HG02642 (cell line): ENCODE measurements at regions not wholly inside any gene's neighbourhood (a gene's known extent, or its start where the extent isn't known, plus 50 kb on each side); places are given as distances from the start of the nearest gene placed in this dataset.
"Not testable (repeated sequence)": the region's sequence is repeated elsewhere in the genome, so short reads cannot be mapped to it uniquely, and the experiment has no call there.

Experiments
- ATAC-seq: cut with Tn5 transposase; IDR thresholded peaks from one replicate; pipeline ENCODE4 v1.9.1; 2021; ENCODE audit warnings: mild to moderate bottlenecking; ENCODE audit not compliant: unreplicated experiment, poor library complexity

- no peak for ATAC-seq
These were observed 481.9 kb downstream of the TBC1D32 start for GRCh38 chr6:120852293-120852849.

GRCh38 chr6:120826253-120826652, 508.0 kb downstream of the TBC1D32 start:
- ATAC-seq: no peak

- no peak for ATAC-seq
These were observed 517.5 kb downstream of the TBC1D32 start for GRCh38 chr6:120816794-120817193.

- no peak for ATAC-seq
These were observed 529.0 kb downstream of the TBC1D32 start for GRCh38 chr6:120805276-120805675.

- ATAC-seq: no peak
These were observed 529.7 kb downstream of the TBC1D32 start for GRCh38 chr6:120804612-120805011.

- no peak for ATAC-seq
These were observed 547.6 kb downstream of the TBC1D32 start for GRCh38 chr6:120786682-120787081.

GRCh38 chr6:120786256-120786655, 548.0 kb downstream of the TBC1D32 start:
- ATAC-seq: no peak

GRCh38 chr6:120785459-120786086, 548.7 kb downstream of the TBC1D32 start:
- ATAC-seq: no peak

GRCh38 chr6:120779441-120779840, 554.8 kb downstream of the TBC1D32 start:
- no peak for ATAC-seq

- no peak for ATAC-seq
These were observed 558.6 kb downstream of the TBC1D32 start for GRCh38 chr6:120775698-120776097.

GRCh38 chr6:120774275-120774674, 560.0 kb downstream of the TBC1D32 start:
- no peak for ATAC-seq

GRCh38 chr6:120771019-120771418, 563.3 kb downstream of the TBC1D32 start:
- no peak for ATAC-seq

GRCh38 chr6:120764312-120764711, 570.0 kb downstream of the TBC1D32 start:
- ATAC-seq: no peak

- ATAC-seq: no peak
These were observed 574.7 kb downstream of the TBC1D32 start for GRCh38 chr6:120759570-120759969.

- ATAC-seq: not testable (repeated sequence)
These were observed 585.7 kb downstream of the TBC1D32 start for GRCh38 chr6:120748574-120748973.

GRCh38 chr6:120736740-120737139, 597.5 kb downstream of the TBC1D32 start:
- ATAC-seq: no peak

GRCh38 chr6:120735641-120736040, 598.6 kb downstream of the TBC1D32 start:
- ATAC-seq: no peak

- ATAC-seq: no peak
These were observed 623.0 kb downstream of the TBC1D32 start for GRCh38 chr6:120711255-120711654.

- ATAC-seq: no peak
These were observed 634.3 kb downstream of the TBC1D32 start for GRCh38 chr6:120700001-120700400.

GRCh38 chr6:120686492-120686891, 647.8 kb downstream of the TBC1D32 start:
- ATAC-seq: no peak

- no peak for ATAC-seq
These were observed 652.1 kb downstream of the TBC1D32 start for GRCh38 chr6:120682145-120682544.

GRCh38 chr6:120681204-120681603, 653.1 kb downstream of the TBC1D32 start:
- no peak for ATAC-seq
